GM19043 (cell line): ENCODE measurements at regions not wholly inside any gene's neighbourhood (a gene's known extent, or its start where the extent isn't known, plus 50 kb on each side); places are given as distances from the start of the nearest gene placed in this dataset.
"Not testable (repeated sequence)": the region's sequence is repeated elsewhere in the genome, so short reads cannot be mapped to it uniquely, and the experiment has no call there.

ENCODE experiments used
- ATAC-seq: cut with Tn5 transposase; IDR thresholded peaks from one replicate; pipeline ENCODE4 v1.9.1; 2021; ENCODE audit warnings: low read depth; ENCODE audit not compliant: unreplicated experiment

- peak; percentile 58 for ATAC-seq
Observed at GRCh38 chr12:19894803-19895202, 455.5 kb downstream of the AEBP2 start.

- no peak for ATAC-seq
Observed at GRCh38 chr12:19895246-19896020, 456.1 kb downstream of the AEBP2 start.

- no peak for ATAC-seq
Observed at GRCh38 chr12:19896041-19896440, 456.7 kb downstream of the AEBP2 start.

GRCh38 chr12:19896534-19896933 is 457.2 kb downstream of the AEBP2 start:
- no peak for ATAC-seq

- ATAC-seq: no peak
Observed at GRCh38 chr12:19897900-19898408, 458.7 kb downstream of the AEBP2 start.

GRCh38 chr12:19901841-19902240 is 462.5 kb downstream of the AEBP2 start:
- ATAC-seq: no peak

GRCh38 chr12:19904819-19905218 is 463.5 kb upstream of the PDE3A start:
- ATAC-seq: no peak

GRCh38 chr12:19908830-19909229 is 459.5 kb upstream of the PDE3A start:
- ATAC-seq: no peak

GRCh38 chr12:19909418-19909817 is 458.9 kb upstream of the PDE3A start:
- no peak for ATAC-seq

GRCh38 chr12:19910681-19911080 is 457.7 kb upstream of the PDE3A start:
- no peak for ATAC-seq

- no peak for ATAC-seq
Observed at GRCh38 chr12:19912991-19913390, 455.3 kb upstream of the PDE3A start.

- no peak for ATAC-seq
Observed at GRCh38 chr12:19915392-19916195, 452.7 kb upstream of the PDE3A start.

GRCh38 chr12:19916196-19916753 is 452.1 kb upstream of the PDE3A start:
- no peak for ATAC-seq

- ATAC-seq: no peak
Observed at GRCh38 chr12:19916974-19917373, 451.4 kb upstream of the PDE3A start.

- ATAC-seq: not testable (repeated sequence)
Observed at GRCh38 chr12:19921716-19922115, 446.6 kb upstream of the PDE3A start.

- no peak for ATAC-seq
Observed at GRCh38 chr12:19922717-19923116, 445.6 kb upstream of the PDE3A start.

- no peak for ATAC-seq
Observed at GRCh38 chr12:19924360-19924759, 444.0 kb upstream of the PDE3A start.

- no peak for ATAC-seq
Observed at GRCh38 chr12:19925841-19926240, 442.5 kb upstream of the PDE3A start.

- no peak for ATAC-seq
Observed at GRCh38 chr12:19926266-19926665, 442.1 kb upstream of the PDE3A start.

- ATAC-seq: no peak
Observed at GRCh38 chr12:19927661-19928060, 440.7 kb upstream of the PDE3A start.

- ATAC-seq: no peak
Observed at GRCh38 chr12:19932413-19932812, 435.9 kb upstream of the PDE3A start.
